ENCODE measurements at regions not wholly inside any gene's neighbourhood (a gene's known extent, or its start where the extent isn't known, plus 50 kb on each side); places are given as distances from the start of the nearest gene placed in this dataset.
"Not testable (repeated sequence)": the region's sequence is repeated elsewhere in the genome, so short reads cannot be mapped to it uniquely, and the experiment has no call there.

GRCh38 chr2:18976168-18976961 lies 382.1 kb downstream of the OSR1 start:
- no peaks in the 10 kb centered on the region for H3K4me1 Mint-ChIP-seq
- CTCF ChIA-PET: no interaction called here
- no peak overlapping the region for H3K4me3 Mint-ChIP-seq
- DNase-seq (no peak), ATAC-seq (no peak)
- H3K27me3 ChIP-seq (ENCODE audit: control insufficient read depth in 2 of 2, insufficient read depth in 2 of 2, low read length in 2 of 2): no peaks in the 10 kb centered on the region
- H3K27ac Mint-ChIP-seq: no peak overlapping the region
- peaks cover 0 to 8% (median 0%) of the 10 kb centered on the region in 5 donors for H3K36me3 Mint-ChIP-seq
- no peaks in the 10 kb centered on the region for H3K36me3 ChIP-seq (ENCODE audit: control insufficient read depth in 2 of 3, insufficient read depth in 3 of 3, low read length in 3 of 3)
- H3K9me3 Mint-ChIP-seq: peaks cover 0 to 6% (median 0%) of the 10 kb centered on the region in 11 donors
- no peaks in the 10 kb centered on the region for H3K4me1 ChIP-seq (ENCODE audit: control insufficient read depth in 2 of 2, insufficient read depth in 2 of 2, low read length in 2 of 2)
- no peak overlapping the region for H3K27ac ChIP-seq (ENCODE audit: low read depth, low read length)
- H3K4me3 ChIP-seq (ENCODE audit: low read length): no peak overlapping the region
- intact Hi-C loops (cut with micrococcal nuclease): no loop called here
- no peaks in the 10 kb centered on the region for H3K27me3 Mint-ChIP-seq
- H3K9me3 ChIP-seq (ENCODE audit: control insufficient read depth in 2 of 3, low read length in 3 of 3): no peaks in the 10 kb centered on the region
- POLR2A ChIA-PET: no interaction called here

GRCh38 chr2:18975506-18976167 lies 382.8 kb downstream of the OSR1 start:
- Mint-ChIP-seq H3K27ac (no peak overlapping the region), H3K36me3 (peaks cover 0 to 8% (median 0%) of the 10 kb centered on the region in 5 donors), H3K4me1 (no peaks in the 10 kb centered on the region), H3K4me3 (no peak overlapping the region), H3K9me3 (peaks cover 0 to 6% (median 0%) of the 10 kb centered on the region in 11 donors), H3K27me3 (no peaks in the 10 kb centered on the region)
- ChIA-PET POLR2A (no interaction called here), CTCF (no interaction called here)
- intact Hi-C loops (cut with micrococcal nuclease): no loop called here
- Histone ChIP-seq H3K27me3 (ENCODE audit: control insufficient read depth in 2 of 2, insufficient read depth in 2 of 2, low read length in 2 of 2) (no peaks in the 10 kb centered on the region), H3K36me3 (ENCODE audit: control insufficient read depth in 2 of 3, insufficient read depth in 3 of 3, low read length in 3 of 3) (no peaks in the 10 kb centered on the region), H3K9me3 (ENCODE audit: control insufficient read depth in 2 of 3, low read length in 3 of 3) (no peaks in the 10 kb centered on the region), H3K4me3 (ENCODE audit: low read length) (no peak overlapping the region), H3K4me1 (ENCODE audit: control insufficient read depth in 2 of 2, insufficient read depth in 2 of 2, low read length in 2 of 2) (no peaks in the 10 kb centered on the region), H3K27ac (ENCODE audit: low read depth, low read length) (no peak overlapping the region)
- no peak for ATAC-seq
- DNase-seq: no peak

GRCh38 chr2:18971628-18972027 lies 382.3 kb upstream of the NT5C1B start:
- no peak overlapping the region for H3K27ac Mint-ChIP-seq
- H3K4me3 Mint-ChIP-seq: no peak overlapping the region
- H3K9me3 ChIP-seq (ENCODE audit: control insufficient read depth in 2 of 3, low read length in 3 of 3): no peaks in the 10 kb centered on the region
- no peaks in the 10 kb centered on the region for H3K27me3 ChIP-seq (ENCODE audit: control insufficient read depth in 2 of 2, insufficient read depth in 2 of 2, low read length in 2 of 2)
- no peak overlapping the region for H3K4me3 ChIP-seq (ENCODE audit: low read length)
- no peaks in the 10 kb centered on the region for H3K4me1 ChIP-seq (ENCODE audit: control insufficient read depth in 2 of 2, insufficient read depth in 2 of 2, low read length in 2 of 2)
- ATAC-seq (no peak), DNase-seq (no peak)
- POLR2A ChIA-PET: no interaction called here
- CTCF ChIA-PET: no interaction called here
- intact Hi-C loops (cut with micrococcal nuclease): no loop called here
- no peaks in the 10 kb centered on the region for H3K27me3 Mint-ChIP-seq
- H3K36me3 ChIP-seq (ENCODE audit: control insufficient read depth in 2 of 3, insufficient read depth in 3 of 3, low read length in 3 of 3): no peaks in the 10 kb centered on the region
- no peaks in the 10 kb centered on the region for H3K4me1 Mint-ChIP-seq
- H3K36me3 Mint-ChIP-seq: peaks cover 0 to 9% (median 0%) of the 10 kb centered on the region in 5 donors
- no peak overlapping the region for H3K27ac ChIP-seq (ENCODE audit: low read depth, low read length)
- H3K9me3 Mint-ChIP-seq: peaks cover 0 to 6% (median 0%) of the 10 kb centered on the region in 11 donors

- Mint-ChIP-seq H3K27ac (no peak overlapping the region), H3K36me3 (peaks cover 0 to 5% (median 0%) of the 10 kb centered on the region in 5 donors), H3K4me1 (no peaks in the 10 kb centered on the region), H3K4me3 (no peak overlapping the region), H3K9me3 (peaks cover 0 to 6% (median 0%) of the 10 kb centered on the region in 11 donors), H3K27me3 (no peaks in the 10 kb centered on the region)
- DNase-seq (no peak), ATAC-seq (no peak)
- Histone ChIP-seq H3K27ac (ENCODE audit: low read depth, low read length) (no peak overlapping the region), H3K9me3 (ENCODE audit: control insufficient read depth in 2 of 3, low read length in 3 of 3) (no peaks in the 10 kb centered on the region), H3K36me3 (ENCODE audit: control insufficient read depth in 2 of 3, insufficient read depth in 3 of 3, low read length in 3 of 3) (no peaks in the 10 kb centered on the region), H3K4me1 (ENCODE audit: control insufficient read depth in 2 of 2, insufficient read depth in 2 of 2, low read length in 2 of 2) (no peaks in the 10 kb centered on the region), H3K27me3 (ENCODE audit: control insufficient read depth in 2 of 2, insufficient read depth in 2 of 2, low read length in 2 of 2) (no peaks in the 10 kb centered on the region), H3K4me3 (ENCODE audit: low read length) (no peak overlapping the region)
- intact Hi-C loops (cut with micrococcal nuclease): no loop called here
- CTCF ChIA-PET: no interaction called here
- POLR2A ChIA-PET: no interaction called here
These were observed 381.7 kb upstream of the NT5C1B start for GRCh38 chr2:18971069-18971378.

- intact Hi-C loops (cut with micrococcal nuclease): no loop called here
- Mint-ChIP-seq H3K27me3 (no peaks in the 10 kb centered on the region), H3K4me1 (no peaks in the 10 kb centered on the region), H3K27ac (no peak overlapping the region), H3K9me3 (peaks cover 0 to 11% (median 2%) of the 10 kb centered on the region in 11 donors), H3K4me3 (no peak overlapping the region), H3K36me3 (peaks cover 0 to 11% (median 6%) of the 10 kb centered on the region in 5 donors)
- Histone ChIP-seq H3K4me3 (ENCODE audit: low read length) (no peak overlapping the region), H3K4me1 (ENCODE audit: control insufficient read depth in 2 of 2, insufficient read depth in 2 of 2, low read length in 2 of 2) (no peaks in the 10 kb centered on the region), H3K27ac (ENCODE audit: low read depth, low read length) (no peak overlapping the region), H3K36me3 (ENCODE audit: control insufficient read depth in 2 of 3, insufficient read depth in 3 of 3, low read length in 3 of 3) (no peaks in the 10 kb centered on the region), H3K27me3 (ENCODE audit: control insufficient read depth in 2 of 2, insufficient read depth in 2 of 2, low read length in 2 of 2) (no peaks in the 10 kb centered on the region), H3K9me3 (ENCODE audit: control insufficient read depth in 2 of 3, low read length in 3 of 3) (no peaks in the 10 kb centered on the region)
- ATAC-seq (no peak), DNase-seq (no peak)
- POLR2A ChIA-PET: no interaction called here
- CTCF ChIA-PET: no interaction called here
These were observed 376.8 kb upstream of the NT5C1B start for GRCh38 chr2:18966131-18966530.

DNA sequence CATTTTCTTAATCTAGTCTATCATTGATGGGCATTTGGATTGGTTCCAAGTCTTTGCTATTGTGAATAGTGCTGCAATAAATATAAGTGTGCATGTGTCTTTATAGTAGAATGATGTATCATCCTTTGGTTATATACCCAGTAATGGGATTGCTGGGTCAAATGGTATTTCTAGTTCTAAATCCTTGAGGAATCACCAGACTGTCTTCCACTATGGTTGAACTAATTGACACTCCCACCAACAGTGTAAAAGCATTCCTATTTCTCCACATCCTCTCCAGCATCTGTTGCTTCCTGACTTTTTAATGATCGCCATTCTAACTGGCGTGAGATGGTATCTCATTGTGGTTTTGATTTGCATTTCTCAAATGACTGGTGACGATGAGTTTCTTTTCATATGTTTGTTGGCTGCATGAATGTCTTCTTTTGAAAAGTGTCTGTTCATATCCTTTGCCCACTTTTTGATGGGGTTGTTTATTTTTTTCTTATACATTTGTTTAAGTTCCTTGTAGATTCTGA lies 374.4 kb upstream of the NT5C1B start:
- POLR2A ChIA-PET; intact Hi-C loops (cut with micrococcal nuclease); H3K4me3 ChIP-seq (ENCODE audit: low read length); DNase-seq; CTCF ChIA-PET; H3K27ac Mint-ChIP-seq; ATAC-seq; H3K36me3 ChIP-seq (ENCODE audit: control insufficient read depth in 2 of 3, insufficient read depth in 3 of 3, low read length in 3 of 3); H3K4me1 Mint-ChIP-seq; H3K9me3 ChIP-seq (ENCODE audit: control insufficient read depth in 2 of 3, low read length in 3 of 3); H3K27me3 Mint-ChIP-seq; H3K27me3 ChIP-seq (ENCODE audit: control insufficient read depth in 2 of 2, insufficient read depth in 2 of 2, low read length in 2 of 2); H3K4me1 ChIP-seq (ENCODE audit: control insufficient read depth in 2 of 2, insufficient read depth in 2 of 2, low read length in 2 of 2); H3K4me3 Mint-ChIP-seq; H3K27ac ChIP-seq (ENCODE audit: low read depth, low read length): not testable (repeated sequence)
- Mint-ChIP-seq H3K9me3 (peaks cover 0 to 11% (median 3%) of the 10 kb centered on the region in 11 donors), H3K36me3 (peaks cover 0 to 15% (median 10%) of the 10 kb centered on the region in 5 donors)

DNA sequence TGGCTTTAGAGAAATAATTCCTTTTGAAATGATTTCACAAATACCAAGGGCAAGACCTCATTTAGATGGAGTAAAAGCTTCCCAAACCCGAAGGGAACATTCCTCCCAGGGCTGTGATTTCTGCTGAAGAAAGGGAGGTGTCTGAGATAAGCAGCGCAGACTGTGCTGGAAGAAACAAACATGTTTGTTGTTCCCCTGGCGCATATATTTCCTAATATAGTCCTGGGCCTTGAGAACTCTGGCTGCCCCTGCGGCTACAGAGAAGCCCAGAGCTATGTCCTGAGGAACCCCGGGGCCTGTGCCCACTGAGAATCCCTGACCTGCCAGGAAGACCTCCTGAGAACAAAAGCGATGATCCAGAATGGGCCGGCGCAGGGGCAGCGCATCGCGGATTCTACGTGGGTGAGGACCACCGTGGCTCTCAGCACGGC lies 372.6 kb upstream of the NT5C1B start:
- no peak overlapping the region for H3K27ac Mint-ChIP-seq
- no peak for ATAC-seq
- CTCF ChIA-PET: no interaction called here

More for the DNA sequence above, 372.6 kb upstream of the NT5C1B start:
- Mint-ChIP-seq H3K4me1 (no peaks in the 10 kb centered on the region), H3K36me3 (peaks cover 0 to 11% (median 10%) of the 10 kb centered on the region in 5 donors), H3K27me3 (no peaks in the 10 kb centered on the region), H3K4me3 (no peak overlapping the region), H3K9me3 (peaks cover 0 to 11% (median 3%) of the 10 kb centered on the region in 11 donors)
- no peak overlapping the region for H3K4me3 ChIP-seq (ENCODE audit: low read length)
- H3K4me1 ChIP-seq (ENCODE audit: control insufficient read depth in 2 of 2, insufficient read depth in 2 of 2, low read length in 2 of 2): no peaks in the 10 kb centered on the region
- H3K27ac ChIP-seq (ENCODE audit: low read depth, low read length): no peak overlapping the region
- H3K36me3 ChIP-seq (ENCODE audit: control insufficient read depth in 2 of 3, insufficient read depth in 3 of 3, low read length in 3 of 3): no peaks in the 10 kb centered on the region
- POLR2A ChIA-PET: no interaction called here
- DNase-seq: no peak
- H3K9me3 ChIP-seq (ENCODE audit: control insufficient read depth in 2 of 3, low read length in 3 of 3): no peaks in the 10 kb centered on the region
- no peaks in the 10 kb centered on the region for H3K27me3 ChIP-seq (ENCODE audit: control insufficient read depth in 2 of 2, insufficient read depth in 2 of 2, low read length in 2 of 2)
- intact Hi-C loops (cut with micrococcal nuclease): no loop called here
